ENCODE measurements at regions not wholly inside any gene's neighbourhood (a gene's known extent, or its start where the extent isn't known, plus 50 kb on each side); places are given as distances from the start of the nearest gene placed in this dataset.

- DNase-seq (ENCODE audit: insufficient read length, low spot score) = no peak
- no peak for TF ChIP-seq CTCF (IDR thresholded peaks at IDR 0.05; ENCODE audit: insufficient read depth, missing control alignments)
- FAIRE-seq = no peak
Measured at GRCh38 chr2:41441958-41442357, 605.9 kb upstream of the PKDCC start.

- FAIRE-seq (no peak), DNase-seq (ENCODE audit: insufficient read length, low spot score) (no peak)
- no peak for TF ChIP-seq CTCF (IDR thresholded peaks at IDR 0.05; ENCODE audit: insufficient read depth, missing control alignments)
Measured at GRCh38 chr2:41445865-41446264, 602.0 kb upstream of the PKDCC start.

GRCh38 chr2:41446266-41446665, 601.6 kb upstream of the PKDCC start:
- TF ChIP-seq CTCF (IDR thresholded peaks at IDR 0.05; ENCODE audit: insufficient read depth, missing control alignments) = no peak
- DNase-seq (ENCODE audit: insufficient read length, low spot score) = no peak
- no peak for FAIRE-seq

GRCh38 chr2:41448221-41448620, 599.6 kb upstream of the PKDCC start:
- TF ChIP-seq CTCF (IDR thresholded peaks at IDR 0.05; ENCODE audit: insufficient read depth, missing control alignments) = no peak
- FAIRE-seq (no peak), DNase-seq (ENCODE audit: insufficient read length, low spot score) (no peak)

- no peak for FAIRE-seq
- no peak for TF ChIP-seq CTCF (IDR thresholded peaks at IDR 0.05; ENCODE audit: insufficient read depth, missing control alignments)
- DNase-seq (ENCODE audit: insufficient read length, low spot score) = no peak
Measured at GRCh38 chr2:41457026-41457425, 590.8 kb upstream of the PKDCC start.

- no peak for TF ChIP-seq CTCF (IDR thresholded peaks at IDR 0.05; ENCODE audit: insufficient read depth, missing control alignments)
- DNase-seq (ENCODE audit: insufficient read length, low spot score) (no peak), FAIRE-seq (no peak)
Measured at GRCh38 chr2:41460661-41461060, 587.2 kb upstream of the PKDCC start.

- TF ChIP-seq CTCF (IDR thresholded peaks at IDR 0.05; ENCODE audit: insufficient read depth, missing control alignments) = no peak
- no peak for FAIRE-seq
- DNase-seq (ENCODE audit: insufficient read length, low spot score) = no peak
Measured at GRCh38 chr2:41464395-41464794, 583.4 kb upstream of the PKDCC start.

Measured in D721Med (cell line).